Tongue (tissue), 1 donor: ENCODE measurements at regions not wholly inside any gene's neighbourhood (a gene's known extent, or its start where the extent isn't known, plus 50 kb on each side); places are given as distances from the start of the nearest gene placed in this dataset.

Source experiments
- DNase-seq: peaks from one replicate; pipeline ENCODE4 v3.0.0-alpha.2; 2015

- no peak for DNase-seq
These were observed 258.0 kb downstream of the FAT3 start for GRCh38 chr11:92482492-92483060.

- DNase-seq, result no peak
These were observed 260.0 kb downstream of the FAT3 start for GRCh38 chr11:92484570-92484969.

GRCh38 chr11:92489826-92490399, 265.3 kb downstream of the FAT3 start:
- peak; percentile 6 for DNase-seq

- DNase-seq, result no peak
These were observed 267.8 kb downstream of the FAT3 start for GRCh38 chr11:92492372-92492771.

GRCh38 chr11:92495107-92495793, 270.6 kb downstream of the FAT3 start:
- no peak for DNase-seq

- no peak for DNase-seq
These were observed 275.8 kb downstream of the FAT3 start for GRCh38 chr11:92500453-92500852.

- DNase-seq, result no peak
These were observed 276.6 kb downstream of the FAT3 start for GRCh38 chr11:92501066-92501739.

- DNase-seq, result no peak
These were observed 279.4 kb downstream of the FAT3 start for GRCh38 chr11:92504004-92504403.

- no peak for DNase-seq
These were observed 279.9 kb downstream of the FAT3 start for GRCh38 chr11:92504534-92504933.

- no peak for DNase-seq
These were observed 281.1 kb downstream of the FAT3 start for GRCh38 chr11:92505689-92506088.

GRCh38 chr11:92506809-92507336, 282.3 kb downstream of the FAT3 start:
- no peak for DNase-seq

- DNase-seq, result no peak
These were observed 286.0 kb downstream of the FAT3 start for GRCh38 chr11:92510591-92510990.

GRCh38 chr11:92511522-92512203, 287.0 kb downstream of the FAT3 start:
- DNase-seq, result no peak

- DNase-seq, result no peak
These were observed 287.6 kb downstream of the FAT3 start for GRCh38 chr11:92512204-92512569.

- no peak for DNase-seq
These were observed 299.0 kb downstream of the FAT3 start for GRCh38 chr11:92523611-92524010.

- no peak for DNase-seq
These were observed 299.9 kb downstream of the FAT3 start for GRCh38 chr11:92524542-92524941.

- no peak for DNase-seq
These were observed 302.8 kb downstream of the FAT3 start for GRCh38 chr11:92527467-92527866.

- DNase-seq, result no peak
These were observed 303.4 kb downstream of the FAT3 start for GRCh38 chr11:92528001-92528400.

GRCh38 chr11:92531065-92531739, 306.6 kb downstream of the FAT3 start:
- no peak for DNase-seq

GRCh38 chr11:92533657-92534335, 309.2 kb downstream of the FAT3 start:
- no peak for DNase-seq

- no peak for DNase-seq
These were observed 312.3 kb downstream of the FAT3 start for GRCh38 chr11:92536883-92537282.
